H1 (cell line): ENCODE measurements at regions not wholly inside any gene's neighbourhood (a gene's known extent, or its start where the extent isn't known, plus 50 kb on each side); places are given as distances from the start of the nearest gene placed in this dataset.

Source experiments
- EP300 ChIP-seq, 2 experiments: IDR thresholded peaks; 1 replicate in 1 of 2; 2 replicates in 1 of 2; pipeline ENCODE4 v1.6.1; 2011 to 2012; ENCODE audit warnings: low read depth in 2 of 2, low read length in 2 of 2, mild to moderate bottlenecking in 2 of 2, borderline replicate concordance in 1 of 2, inconsistent platforms in 1 of 2, moderate library complexity in 1 of 2
- POLR2AphosphoS5 ChIP-seq: IDR thresholded peaks from 2 replicates; pipeline ENCODE4 v1.6.1; 2011; ENCODE audit warnings: low read depth, low read length
- RAD21 ChIP-seq, 2 experiments: IDR thresholded peaks in 1 of 2; conservative IDR thresholded peaks in 1 of 2; 2 replicates each; pipeline ENCODE4 v1.6.1; 2011; ENCODE audit warnings: low read depth in 2 of 2, low read length in 2 of 2, improper control_type of control experiment in 1 of 2, inconsistent platforms in 1 of 2, mild to moderate bottlenecking in 1 of 2, moderate library complexity in 1 of 2
- RFX5 ChIP-seq: IDR thresholded peaks from 2 replicates; pipeline ENCODE4 v1.6.1; 2011; ENCODE audit warnings: low read depth, low read length, improper control_type of control experiment, borderline replicate concordance
- SP2 ChIP-seq: IDR thresholded peaks from 2 replicates; pipeline ENCODE4 v1.6.1; 2012; ENCODE audit warnings: mild to moderate bottlenecking, low read length, inconsistent platforms
- TCF12 ChIP-seq: IDR thresholded peaks from 2 replicates; pipeline ENCODE4 v1.6.1; 2011; ENCODE audit warnings: low read depth, mild to moderate bottlenecking, low read length
- TF ChIP-seq, protein P1 (sequence below), 3 experiments: IDR thresholded peaks; 1 replicate in 2 of 3; 2 replicates in 1 of 3; pipeline versions ENCODE4 v1.5.1 to v1.6.1; 2011; ENCODE audit warnings: low read length in 3 of 3, mild to moderate bottlenecking in 3 of 3, inconsistent platforms in 2 of 3, low read depth in 1 of 3, moderate library complexity in 1 of 3; ENCODE audit not compliant: insufficient read depth in 1 of 3; ENCODE audit errors: control extremely low read depth in 1 of 3
- TF ChIP-seq, protein P2 (sequence below): IDR thresholded peaks from 2 replicates; pipeline ENCODE4 v1.6.1; 2011; ENCODE audit warnings: low read depth, mild to moderate bottlenecking, low read length; ENCODE audit not compliant: insufficient read depth
- TF ChIP-seq, protein P3 (sequence below): IDR thresholded peaks from 2 replicates; pipeline ENCODE4 v1.6.1; 2011; ENCODE audit warnings: low read length, improper control_type of control experiment

DNA sequence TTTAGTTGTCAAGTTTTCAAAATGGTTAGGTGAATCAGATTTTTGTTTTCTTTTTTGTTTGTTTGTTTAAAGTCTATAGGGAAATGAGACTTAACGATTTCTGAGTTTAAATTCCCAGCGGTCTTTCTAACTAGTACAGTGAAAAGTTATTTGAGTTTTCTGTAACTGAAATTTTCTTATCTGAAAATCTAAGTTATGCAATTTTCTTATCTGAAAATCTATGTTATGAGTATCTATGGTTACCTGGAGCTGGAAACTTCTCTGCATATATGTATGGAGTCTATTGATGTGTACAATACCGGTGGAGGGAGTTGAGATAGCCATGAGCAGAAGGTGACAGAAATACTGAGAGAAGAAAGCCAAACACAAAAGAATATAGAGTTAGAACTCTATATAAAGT is 102.6 kb downstream of the MANEA start:
- TF ChIP-seq, protein P1, sequence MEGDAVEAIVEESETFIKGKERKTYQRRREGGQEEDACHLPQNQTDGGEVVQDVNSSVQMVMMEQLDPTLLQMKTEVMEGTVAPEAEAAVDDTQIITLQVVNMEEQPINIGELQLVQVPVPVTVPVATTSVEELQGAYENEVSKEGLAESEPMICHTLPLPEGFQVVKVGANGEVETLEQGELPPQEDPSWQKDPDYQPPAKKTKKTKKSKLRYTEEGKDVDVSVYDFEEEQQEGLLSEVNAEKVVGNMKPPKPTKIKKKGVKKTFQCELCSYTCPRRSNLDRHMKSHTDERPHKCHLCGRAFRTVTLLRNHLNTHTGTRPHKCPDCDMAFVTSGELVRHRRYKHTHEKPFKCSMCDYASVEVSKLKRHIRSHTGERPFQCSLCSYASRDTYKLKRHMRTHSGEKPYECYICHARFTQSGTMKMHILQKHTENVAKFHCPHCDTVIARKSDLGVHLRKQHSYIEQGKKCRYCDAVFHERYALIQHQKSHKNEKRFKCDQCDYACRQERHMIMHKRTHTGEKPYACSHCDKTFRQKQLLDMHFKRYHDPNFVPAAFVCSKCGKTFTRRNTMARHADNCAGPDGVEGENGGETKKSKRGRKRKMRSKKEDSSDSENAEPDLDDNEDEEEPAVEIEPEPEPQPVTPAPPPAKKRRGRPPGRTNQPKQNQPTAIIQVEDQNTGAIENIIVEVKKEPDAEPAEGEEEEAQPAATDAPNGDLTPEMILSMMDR (IDR thresholded peaks at IDR 0.05; ENCODE audit: control extremely low read depth in 1 of 3, insufficient read depth in 1 of 3, low read depth in 1 of 3, low read length in 3 of 3) = no peak
- TF ChIP-seq EP300 (IDR thresholded peaks at IDR 0.05; ENCODE audit: borderline replicate concordance in 1 of 2, low read depth in 2 of 2, low read length in 2 of 2) (no peak), RAD21 (IDR thresholded peaks at IDR 0.05 in 1 of 2, conservative IDR thresholded peaks at IDR 0.05 in 1 of 2; ENCODE audit: low read depth in 2 of 2, low read length in 2 of 2) (no peak), TCF12 (no peak), SP2 (no peak), POLR2AphosphoS5 (no peak), RFX5 (no peak)
- TF ChIP-seq, protein P2, sequence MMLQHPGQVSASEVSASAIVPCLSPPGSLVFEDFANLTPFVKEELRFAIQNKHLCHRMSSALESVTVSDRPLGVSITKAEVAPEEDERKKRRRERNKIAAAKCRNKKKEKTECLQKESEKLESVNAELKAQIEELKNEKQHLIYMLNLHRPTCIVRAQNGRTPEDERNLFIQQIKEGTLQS = no peak
- TF ChIP-seq, protein P3, sequence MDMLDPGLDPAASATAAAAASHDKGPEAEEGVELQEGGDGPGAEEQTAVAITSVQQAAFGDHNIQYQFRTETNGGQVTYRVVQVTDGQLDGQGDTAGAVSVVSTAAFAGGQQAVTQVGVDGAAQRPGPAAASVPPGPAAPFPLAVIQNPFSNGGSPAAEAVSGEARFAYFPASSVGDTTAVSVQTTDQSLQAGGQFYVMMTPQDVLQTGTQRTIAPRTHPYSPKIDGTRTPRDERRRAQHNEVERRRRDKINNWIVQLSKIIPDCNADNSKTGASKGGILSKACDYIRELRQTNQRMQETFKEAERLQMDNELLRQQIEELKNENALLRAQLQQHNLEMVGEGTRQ = no peak
